Keratinocyte (primary cell): ENCODE measurements at regions not wholly inside any gene's neighbourhood (a gene's known extent, or its start where the extent isn't known, plus 50 kb on each side); places are given as distances from the start of the nearest gene placed in this dataset.

Experiments used
- DNase-seq: peaks from one replicate; pipeline ENCODE4 v3.0.0-alpha.2; 2011; ENCODE audit warnings: low read depth, missing footprints, low spot score
- FAIRE-seq: peaks from 2 replicates; lab custom pipeline; 2011; peaks lifted over from hg19 to GRCh38; lab: Jason Lieb, UNC
- H2AFZ ChIP-seq: 2 replicates; pipeline ENCODE4 v1.6.0; 2012; ENCODE audit warnings: low read length, control low read depth, inconsistent platforms; ENCODE audit not compliant: control insufficient read depth
- H3K27ac ChIP-seq: 2 replicates; pipeline ENCODE4 v1.5.1; 2011; ENCODE audit warnings: low read length; ENCODE audit not compliant: control insufficient read depth, insufficient read depth
- H3K27me3 ChIP-seq: 3 replicates; pipeline ENCODE4 v1.6.0; 2011; ENCODE audit warnings: low read length; ENCODE audit not compliant: control insufficient read depth, insufficient read depth; ENCODE audit errors: extremely low read depth
- H3K36me3 ChIP-seq, 2 experiments: 2 replicates in 1 of 2; 3 replicates in 1 of 2; pipeline ENCODE4 v1.5.1; 2011; ENCODE audit warnings: low read length in 2 of 2, mild to moderate bottlenecking in 1 of 2; ENCODE audit not compliant: control insufficient read depth in 2 of 2, insufficient read depth in 2 of 2; ENCODE audit errors: extremely low read depth in 1 of 2
- H3K4me1 ChIP-seq: 3 replicates; pipeline ENCODE4 v1.5.1; 2011; ENCODE audit warnings: low read length; ENCODE audit not compliant: control insufficient read depth, insufficient read depth; ENCODE audit errors: extremely low read depth
- H3K4me2 ChIP-seq: 3 replicates; pipeline ENCODE4 v1.6.0; 2011; ENCODE audit warnings: low read depth, low read length; ENCODE audit not compliant: control insufficient read depth, insufficient read depth; ENCODE audit errors: extremely low read depth
- H3K4me3 ChIP-seq, 3 experiments: fragments of 200-600 bp in 1 of 3; sonication (generic) in 1 of 3; 2 replicates in 2 of 3; 3 replicates in 1 of 3; pipeline ENCODE4 v1.5.1; 2011 to 2016; ENCODE audit warnings: low read length in 3 of 3, mild to moderate bottlenecking in 3 of 3, control low read depth in 2 of 3, inconsistent platforms in 1 of 3, low read depth in 1 of 3, mixed read lengths in 1 of 3, mixed run types in 1 of 3, moderate library complexity in 1 of 3; ENCODE audit not compliant: control insufficient read depth in 2 of 3, insufficient read depth in 2 of 3; ENCODE audit errors: extremely low read depth in 1 of 3
- H3K79me2 ChIP-seq: 2 replicates; pipeline ENCODE4 v1.6.0; 2012; ENCODE audit warnings: low read length; ENCODE audit not compliant: control insufficient read depth, insufficient read depth
- H3K9ac ChIP-seq: 3 replicates; pipeline ENCODE4 v1.6.0; 2011; ENCODE audit warnings: low read length; ENCODE audit not compliant: control insufficient read depth, insufficient read depth; ENCODE audit errors: extremely low read depth
- H3K9me1 ChIP-seq: 3 replicates; pipeline ENCODE4 v1.6.0; 2011; ENCODE audit warnings: low read length; ENCODE audit not compliant: control insufficient read depth, insufficient read depth; ENCODE audit errors: extremely low read depth
- H3K9me3 ChIP-seq: 2 replicates; pipeline ENCODE4 v1.5.1; 2012; ENCODE audit warnings: low read depth, low read length; ENCODE audit not compliant: control insufficient read depth
- H4K20me1 ChIP-seq: 3 replicates; pipeline ENCODE4 v1.6.0; 2011; ENCODE audit warnings: low read length; ENCODE audit not compliant: control insufficient read depth, insufficient read depth; ENCODE audit errors: extremely low read depth
- EZH2 ChIP-seq: IDR thresholded peaks from one replicate; pipeline ENCODE4 v1.6.1; 2012; ENCODE audit warnings: inconsistent platforms, mild to moderate bottlenecking, low read length, moderate library complexity
- dilution Hi-C: fragments of 300-500 bp; cut with MboI; formaldehyde crosslinking; loops from one replicate; pipeline ENCODE4 v1.7.0; 2020; ENCODE audit warnings: low sequenced_read_pairs; ENCODE audit not compliant: extremely low pct_ligation_motif_present
- TF ChIP-seq, protein P1 (sequence below), 3 experiments: IDR thresholded peaks in 1 of 3; conservative IDR thresholded peaks in 1 of 3; optimal IDR thresholded peaks in 1 of 3; 2 replicates in 2 of 3; 3 replicates in 1 of 3; pipeline versions ENCODE3 to v1.5.1; 2011; ENCODE audit warnings: low read length in 3 of 3, mild to moderate bottlenecking in 3 of 3, moderate library complexity in 2 of 3, control low read depth in 1 of 3, inconsistent platforms in 1 of 3; ENCODE audit not compliant: insufficient read depth in 2 of 3; ENCODE audit errors: extremely low read depth in 1 of 3

GRCh38 chr1:230507236-230507635, 81.1 kb upstream of the PGBD5 start:
- no peak overlapping the region for H3K27ac ChIP-seq
- peaks cover 25% of the 10 kb centered on the region for H3K4me1 ChIP-seq
- no peak for DNase-seq
- no peak overlapping the region for H3K4me2 ChIP-seq
- TF ChIP-seq, protein P1, sequence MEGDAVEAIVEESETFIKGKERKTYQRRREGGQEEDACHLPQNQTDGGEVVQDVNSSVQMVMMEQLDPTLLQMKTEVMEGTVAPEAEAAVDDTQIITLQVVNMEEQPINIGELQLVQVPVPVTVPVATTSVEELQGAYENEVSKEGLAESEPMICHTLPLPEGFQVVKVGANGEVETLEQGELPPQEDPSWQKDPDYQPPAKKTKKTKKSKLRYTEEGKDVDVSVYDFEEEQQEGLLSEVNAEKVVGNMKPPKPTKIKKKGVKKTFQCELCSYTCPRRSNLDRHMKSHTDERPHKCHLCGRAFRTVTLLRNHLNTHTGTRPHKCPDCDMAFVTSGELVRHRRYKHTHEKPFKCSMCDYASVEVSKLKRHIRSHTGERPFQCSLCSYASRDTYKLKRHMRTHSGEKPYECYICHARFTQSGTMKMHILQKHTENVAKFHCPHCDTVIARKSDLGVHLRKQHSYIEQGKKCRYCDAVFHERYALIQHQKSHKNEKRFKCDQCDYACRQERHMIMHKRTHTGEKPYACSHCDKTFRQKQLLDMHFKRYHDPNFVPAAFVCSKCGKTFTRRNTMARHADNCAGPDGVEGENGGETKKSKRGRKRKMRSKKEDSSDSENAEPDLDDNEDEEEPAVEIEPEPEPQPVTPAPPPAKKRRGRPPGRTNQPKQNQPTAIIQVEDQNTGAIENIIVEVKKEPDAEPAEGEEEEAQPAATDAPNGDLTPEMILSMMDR (optimal IDR thresholded peaks at IDR 0.05 in 1 of 3, IDR thresholded peaks at IDR 0.05 in 1 of 3, conservative IDR thresholded peaks at IDR 0.05 in 1 of 3; ENCODE audit: extremely low read depth in 1 of 3, insufficient read depth in 2 of 3, low read length in 3 of 3) = no peak
- no peak for TF ChIP-seq EZH2
- no peaks in the 10 kb centered on the region for H3K9me1 ChIP-seq
- H4K20me1 ChIP-seq = no peaks in the 10 kb centered on the region
- peaks cover 3% of the 10 kb centered on the region for H3K27me3 ChIP-seq
- no peak for FAIRE-seq
- H3K9me3 ChIP-seq = peaks cover 1% of the 10 kb centered on the region
- no peak overlapping the region for H3K4me3 ChIP-seq
- H3K36me3 ChIP-seq = no peaks in the 10 kb centered on the region
- no peak overlapping the region for H3K9ac ChIP-seq
- no peak overlapping the region for H2AFZ ChIP-seq
- dilution Hi-C loops = no loop called here
- no peaks in the 10 kb centered on the region for H3K79me2 ChIP-seq

GRCh38 chr1:230506451-230506850, 80.3 kb upstream of the PGBD5 start:
- H3K4me2 ChIP-seq = no peak overlapping the region
- dilution Hi-C loops = no loop called here
- no peak for DNase-seq
- H2AFZ ChIP-seq = no peak overlapping the region
- no peak overlapping the region for H3K9ac ChIP-seq
- no peak overlapping the region for H3K4me3 ChIP-seq
- no peaks in the 10 kb centered on the region for H4K20me1 ChIP-seq
- H3K79me2 ChIP-seq = no peaks in the 10 kb centered on the region
- peaks cover 3% of the 10 kb centered on the region for H3K27me3 ChIP-seq
- peaks cover 25% of the 10 kb centered on the region for H3K4me1 ChIP-seq
- no peaks in the 10 kb centered on the region for H3K36me3 ChIP-seq
- no peaks in the 10 kb centered on the region for H3K9me1 ChIP-seq
- TF ChIP-seq, protein P1 (optimal IDR thresholded peaks at IDR 0.05 in 1 of 3, IDR thresholded peaks at IDR 0.05 in 1 of 3, conservative IDR thresholded peaks at IDR 0.05 in 1 of 3; ENCODE audit: extremely low read depth in 1 of 3, insufficient read depth in 2 of 3, low read length in 3 of 3) = no peak
- TF ChIP-seq EZH2 = no peak
- FAIRE-seq = no peak
- no peak overlapping the region for H3K27ac ChIP-seq
- H3K9me3 ChIP-seq = peaks cover 1% of the 10 kb centered on the region
